PC-9 (cell line): ENCODE measurements at regions not wholly inside any gene's neighbourhood (a gene's known extent, or its start where the extent isn't known, plus 50 kb on each side); places are given as distances from the start of the nearest gene placed in this dataset.

Experiments used
- EZH2 ChIP-seq: fragments of 200-600 bp; sonication (generic); IDR thresholded peaks from 2 replicates; pipeline ENCODE4 v1.8.0; 2017; ENCODE audit warnings: antibody characterized with exemption, low read depth
- TF ChIP-seq, protein P1 (sequence below): fragments of 200-600 bp; sonication (generic); conservative IDR thresholded peaks from 2 replicates; pipeline ENCODE4 v1.6.1; 2017; ENCODE audit warnings: mixed run types, antibody characterized with exemption, mild to moderate bottlenecking, moderate library complexity

DNA sequence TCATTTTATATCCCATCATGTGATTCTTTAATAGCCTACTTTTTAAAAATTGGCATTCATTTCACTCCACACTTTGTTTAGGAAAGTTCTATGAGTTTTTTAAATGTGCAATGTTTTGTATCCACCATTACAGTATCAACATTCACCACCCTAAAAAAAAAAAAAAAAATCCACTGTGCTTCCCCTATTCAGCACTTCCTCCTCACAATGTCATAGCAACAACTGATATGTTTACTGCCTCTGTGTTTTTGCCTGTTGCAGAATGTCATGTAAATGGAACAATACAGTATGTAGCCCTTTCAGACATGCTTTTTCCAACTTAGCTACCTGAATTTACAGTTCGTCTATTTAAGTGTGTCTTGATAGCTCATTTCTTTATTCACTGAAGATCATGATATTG, 754.2 kb downstream of the FAM181B start:
- TF ChIP-seq, protein P1, sequence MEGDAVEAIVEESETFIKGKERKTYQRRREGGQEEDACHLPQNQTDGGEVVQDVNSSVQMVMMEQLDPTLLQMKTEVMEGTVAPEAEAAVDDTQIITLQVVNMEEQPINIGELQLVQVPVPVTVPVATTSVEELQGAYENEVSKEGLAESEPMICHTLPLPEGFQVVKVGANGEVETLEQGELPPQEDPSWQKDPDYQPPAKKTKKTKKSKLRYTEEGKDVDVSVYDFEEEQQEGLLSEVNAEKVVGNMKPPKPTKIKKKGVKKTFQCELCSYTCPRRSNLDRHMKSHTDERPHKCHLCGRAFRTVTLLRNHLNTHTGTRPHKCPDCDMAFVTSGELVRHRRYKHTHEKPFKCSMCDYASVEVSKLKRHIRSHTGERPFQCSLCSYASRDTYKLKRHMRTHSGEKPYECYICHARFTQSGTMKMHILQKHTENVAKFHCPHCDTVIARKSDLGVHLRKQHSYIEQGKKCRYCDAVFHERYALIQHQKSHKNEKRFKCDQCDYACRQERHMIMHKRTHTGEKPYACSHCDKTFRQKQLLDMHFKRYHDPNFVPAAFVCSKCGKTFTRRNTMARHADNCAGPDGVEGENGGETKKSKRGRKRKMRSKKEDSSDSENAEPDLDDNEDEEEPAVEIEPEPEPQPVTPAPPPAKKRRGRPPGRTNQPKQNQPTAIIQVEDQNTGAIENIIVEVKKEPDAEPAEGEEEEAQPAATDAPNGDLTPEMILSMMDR, result no peak
- no peak for TF ChIP-seq EZH2
